ENCODE measurements at regions not wholly inside any gene's neighbourhood (a gene's known extent, or its start where the extent isn't known, plus 50 kb on each side); places are given as distances from the start of the nearest gene placed in this dataset.

- intact Hi-C loops (cut with DNase I) = no loop called here
- WGBS = 87% methylated on average over 1 of the region's 1 CpG
- no peak for TF ChIP-seq EP300 (IDR thresholded peaks at IDR 0.05)
- no peak for TF ChIP-seq POLR2AphosphoS5 (IDR thresholded peaks at IDR 0.05)
- no peak for TF ChIP-seq POLR2A (IDR thresholded peaks at IDR 0.05; ENCODE audit: low read depth)
- TF ChIP-seq CTCF (IDR thresholded peaks at IDR 0.05) = no peak
Observed at GRCh38 chr1:232521660-232522059, 108.3 kb downstream of the SIPA1L2 start.

DNA sequence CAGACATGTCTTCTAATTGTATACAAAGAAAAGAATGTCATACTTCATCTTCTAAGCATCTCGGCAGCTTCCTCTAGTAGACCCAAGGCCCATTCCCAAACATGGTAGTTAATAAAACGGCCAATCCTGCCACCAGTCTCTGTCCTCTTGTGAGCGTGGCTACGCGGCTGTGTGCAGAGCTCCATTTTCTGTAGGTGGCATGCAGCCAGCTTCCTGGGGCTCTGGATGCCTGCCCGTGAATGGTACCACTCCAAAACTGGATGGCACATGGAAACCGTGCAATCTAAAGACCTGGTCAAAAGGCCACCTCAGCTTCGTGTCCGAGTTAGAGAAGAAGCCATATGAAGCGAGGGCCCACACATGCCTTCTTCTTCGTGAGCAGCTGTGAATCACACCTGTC lies 110.7 kb downstream of the SIPA1L2 start:
- H3K27me3 ChIP-seq = no peaks in the 10 kb centered on the region
- no peak for DNase-seq (ENCODE audit: extremely low spot score)
- H3K9me3 ChIP-seq = no peaks in the 10 kb centered on the region
- H3K4me1 ChIP-seq = peaks cover 0 to 27% (median 9%) of the 10 kb centered on the region in 4 donors
- WGBS = 77% methylated on average over 11 of the region's 11 CpGs
- intact Hi-C loops (cut with DNase I) = no loop called here
- no peak overlapping the region for H3K27ac ChIP-seq (replicated peaks in 1 of 4)
- TF ChIP-seq POLR2A (IDR thresholded peaks at IDR 0.05; ENCODE audit: low read depth) (no peak), EP300 (IDR thresholded peaks at IDR 0.05) (no peak)
- no peak overlapping the region for H3K4me3 ChIP-seq
- peaks cover 0 to 13% (median 9%) of the 10 kb centered on the region in 4 donors for H3K36me3 ChIP-seq

More at GRCh38 chr1:232521660-232522059, 108.3 kb downstream of the SIPA1L2 start:
- Histone ChIP-seq H3K4me3 (no peak overlapping the region), H3K36me3 (no peaks in the 10 kb centered on the region), H3K27me3 (no peaks in the 10 kb centered on the region), H3K4me1 (peaks cover 5 to 37% (median 11%) of the 10 kb centered on the region in 4 donors), H3K9me3 (no peaks in the 10 kb centered on the region), H3K27ac (replicated peaks in 1 of 4) (no peak overlapping the region)
- no peak for DNase-seq (ENCODE audit: extremely low spot score)

GRCh38 chr1:232518349-232518748 lies 111.6 kb downstream of the SIPA1L2 start:
- H3K4me3 ChIP-seq = no peak overlapping the region
- H3K36me3 ChIP-seq = peaks cover 0 to 22% (median 13%) of the 10 kb centered on the region in 4 donors
- no peaks in the 10 kb centered on the region for H3K9me3 ChIP-seq
- H3K27me3 ChIP-seq = no peaks in the 10 kb centered on the region
- no peak overlapping the region for H3K27ac ChIP-seq (replicated peaks in 1 of 4)
- H3K4me1 ChIP-seq = peaks cover 1 to 23% (median 11%) of the 10 kb centered on the region in 4 donors
- no peak for DNase-seq (ENCODE audit: extremely low spot score)
- intact Hi-C loops (cut with DNase I) = no loop called here
- TF ChIP-seq POLR2AphosphoS5 (IDR thresholded peaks at IDR 0.05) (no peak), EP300 (IDR thresholded peaks at IDR 0.05) (no peak), POLR2A (IDR thresholded peaks at IDR 0.05; ENCODE audit: low read depth) (no peak), CTCF (IDR thresholded peaks at IDR 0.05) (no peak)
- whole genome bisulfite sequencing = 92% methylated on average over 5 of the region's 5 CpGs

GRCh38 chr1:232517204-232517603 lies 112.7 kb downstream of the SIPA1L2 start:
- Histone ChIP-seq H3K27ac (replicated peaks in 1 of 4) (no peak overlapping the region), H3K36me3 (peaks cover 0 to 23% (median 13%) of the 10 kb centered on the region in 4 donors), H3K27me3 (no peaks in the 10 kb centered on the region), H3K9me3 (no peaks in the 10 kb centered on the region), H3K4me1 (peaks cover 7 to 20% (median 15%) of the 10 kb centered on the region in 4 donors), H3K4me3 (no peak overlapping the region)
- intact Hi-C loops (cut with DNase I) = no loop called here
- TF ChIP-seq CTCF (IDR thresholded peaks at IDR 0.05) = no peak
- no peak for DNase-seq (ENCODE audit: extremely low spot score)
- WGBS = 91% methylated on average over 4 of the region's 4 CpGs

- H3K27ac ChIP-seq (replicated peaks in 1 of 4) = no peak overlapping the region
- peaks cover 0 to 23% (median 13%) of the 10 kb centered on the region in 4 donors for H3K36me3 ChIP-seq
- intact Hi-C loops (cut with DNase I) = no loop called here
- DNase-seq (ENCODE audit: extremely low spot score) = no peak
- H3K4me3 ChIP-seq = no peak overlapping the region
- H3K4me1 ChIP-seq = peaks cover 7 to 23% (median 22%) of the 10 kb centered on the region in 4 donors
- H3K27me3 ChIP-seq = no peaks in the 10 kb centered on the region
- TF ChIP-seq EP300 (IDR thresholded peaks at IDR 0.05) (no peak), CTCF (IDR thresholded peaks at IDR 0.05) (no peak), POLR2A (IDR thresholded peaks at IDR 0.05; ENCODE audit: low read depth) (no peak), POLR2AphosphoS5 (IDR thresholded peaks at IDR 0.05) (no peak)
- no peaks in the 10 kb centered on the region for H3K9me3 ChIP-seq
- 100% methylated on average over 1 of the region's 1 CpG for WGBS
Observed at GRCh38 chr1:232515706-232516105, 114.2 kb downstream of the SIPA1L2 start.

All from esophagus muscularis mucosa (tissue), 4 donors.